Keratinocyte (primary cell): ENCODE measurements at regions not wholly inside any gene's neighbourhood (a gene's known extent, or its start where the extent isn't known, plus 50 kb on each side); places are given as distances from the start of the nearest gene placed in this dataset.

Source experiments
- DNase-seq: peaks from one replicate; pipeline ENCODE4 v3.0.0-alpha.2; 2011; ENCODE audit warnings: low read depth, missing footprints, low spot score
- FAIRE-seq: peaks from 2 replicates; lab custom pipeline; 2011; peaks lifted over from hg19 to GRCh38; lab: Jason Lieb, UNC
- H2AFZ ChIP-seq: 2 replicates; pipeline ENCODE4 v1.6.0; 2012; ENCODE audit warnings: low read length, control low read depth, inconsistent platforms; ENCODE audit not compliant: control insufficient read depth
- H3K27ac ChIP-seq: 2 replicates; pipeline ENCODE4 v1.5.1; 2011; ENCODE audit warnings: low read length; ENCODE audit not compliant: control insufficient read depth, insufficient read depth
- H3K27me3 ChIP-seq: 3 replicates; pipeline ENCODE4 v1.6.0; 2011; ENCODE audit warnings: low read length; ENCODE audit not compliant: control insufficient read depth, insufficient read depth; ENCODE audit errors: extremely low read depth
- H3K36me3 ChIP-seq, 2 experiments: 2 replicates in 1 of 2; 3 replicates in 1 of 2; pipeline ENCODE4 v1.5.1; 2011; ENCODE audit warnings: low read length in 2 of 2, mild to moderate bottlenecking in 1 of 2; ENCODE audit not compliant: control insufficient read depth in 2 of 2, insufficient read depth in 2 of 2; ENCODE audit errors: extremely low read depth in 1 of 2
- H3K4me1 ChIP-seq: 3 replicates; pipeline ENCODE4 v1.5.1; 2011; ENCODE audit warnings: low read length; ENCODE audit not compliant: control insufficient read depth, insufficient read depth; ENCODE audit errors: extremely low read depth
- H3K4me2 ChIP-seq: 3 replicates; pipeline ENCODE4 v1.6.0; 2011; ENCODE audit warnings: low read depth, low read length; ENCODE audit not compliant: control insufficient read depth, insufficient read depth; ENCODE audit errors: extremely low read depth
- H3K4me3 ChIP-seq, 3 experiments: fragments of 200-600 bp in 1 of 3; sonication (generic) in 1 of 3; 2 replicates in 2 of 3; 3 replicates in 1 of 3; pipeline ENCODE4 v1.5.1; 2011 to 2016; ENCODE audit warnings: low read length in 3 of 3, mild to moderate bottlenecking in 3 of 3, control low read depth in 2 of 3, inconsistent platforms in 1 of 3, low read depth in 1 of 3, mixed read lengths in 1 of 3, mixed run types in 1 of 3, moderate library complexity in 1 of 3; ENCODE audit not compliant: control insufficient read depth in 2 of 3, insufficient read depth in 2 of 3; ENCODE audit errors: extremely low read depth in 1 of 3
- H3K79me2 ChIP-seq: 2 replicates; pipeline ENCODE4 v1.6.0; 2012; ENCODE audit warnings: low read length; ENCODE audit not compliant: control insufficient read depth, insufficient read depth
- H3K9ac ChIP-seq: 3 replicates; pipeline ENCODE4 v1.6.0; 2011; ENCODE audit warnings: low read length; ENCODE audit not compliant: control insufficient read depth, insufficient read depth; ENCODE audit errors: extremely low read depth
- H3K9me1 ChIP-seq: 3 replicates; pipeline ENCODE4 v1.6.0; 2011; ENCODE audit warnings: low read length; ENCODE audit not compliant: control insufficient read depth, insufficient read depth; ENCODE audit errors: extremely low read depth
- H3K9me3 ChIP-seq: 2 replicates; pipeline ENCODE4 v1.5.1; 2012; ENCODE audit warnings: low read depth, low read length; ENCODE audit not compliant: control insufficient read depth
- H4K20me1 ChIP-seq: 3 replicates; pipeline ENCODE4 v1.6.0; 2011; ENCODE audit warnings: low read length; ENCODE audit not compliant: control insufficient read depth, insufficient read depth; ENCODE audit errors: extremely low read depth
- CTCF ChIP-seq, 3 experiments: IDR thresholded peaks in 1 of 3; conservative IDR thresholded peaks in 1 of 3; optimal IDR thresholded peaks in 1 of 3; 2 replicates in 2 of 3; 3 replicates in 1 of 3; pipeline versions ENCODE3 to v1.5.1; 2011; ENCODE audit warnings: low read length in 3 of 3, mild to moderate bottlenecking in 3 of 3, moderate library complexity in 2 of 3, control low read depth in 1 of 3, inconsistent platforms in 1 of 3; ENCODE audit not compliant: insufficient read depth in 2 of 3; ENCODE audit errors: extremely low read depth in 1 of 3
- EZH2 ChIP-seq: IDR thresholded peaks from one replicate; pipeline ENCODE4 v1.6.1; 2012; ENCODE audit warnings: inconsistent platforms, mild to moderate bottlenecking, low read length, moderate library complexity
- dilution Hi-C: fragments of 300-500 bp; cut with MboI; formaldehyde crosslinking; loops from one replicate; pipeline ENCODE4 v1.7.0; 2020; ENCODE audit warnings: low sequenced_read_pairs; ENCODE audit not compliant: extremely low pct_ligation_motif_present

- TF ChIP-seq CTCF (optimal IDR thresholded peaks at IDR 0.05 in 1 of 3, IDR thresholded peaks at IDR 0.05 in 1 of 3, conservative IDR thresholded peaks at IDR 0.05 in 1 of 3; ENCODE audit: extremely low read depth in 1 of 3, insufficient read depth in 2 of 3, low read length in 3 of 3) (no peak), EZH2 (no peak)
- DNase-seq = no peak
- H3K27me3 ChIP-seq = peaks cover 19% of the 10 kb centered on the region
- no peak overlapping the region for H3K4me2 ChIP-seq
- no peaks in the 10 kb centered on the region for H3K9me3 ChIP-seq
- no peaks in the 10 kb centered on the region for H3K79me2 ChIP-seq
- H3K9me1 ChIP-seq = no peaks in the 10 kb centered on the region
- dilution Hi-C loops = no loop called here
- FAIRE-seq = no peak
- H2AFZ ChIP-seq = no peak overlapping the region
- no peak overlapping the region for H3K4me3 ChIP-seq
- H4K20me1 ChIP-seq = no peaks in the 10 kb centered on the region
- no peaks in the 10 kb centered on the region for H3K36me3 ChIP-seq
- H3K9ac ChIP-seq = no peak overlapping the region
- H3K4me1 ChIP-seq = no peaks in the 10 kb centered on the region
- H3K27ac ChIP-seq = no peak overlapping the region
Measured at GRCh38 chr5:66339896-66340295, 195.8 kb downstream of the SREK1 start.

GRCh38 chr5:66340786-66341185, 196.7 kb downstream of the SREK1 start:
- no peaks in the 10 kb centered on the region for H3K79me2 ChIP-seq
- no peak overlapping the region for H3K27ac ChIP-seq
- H3K4me1 ChIP-seq = no peaks in the 10 kb centered on the region
- H4K20me1 ChIP-seq = no peaks in the 10 kb centered on the region
- no peak overlapping the region for H2AFZ ChIP-seq
- no peaks in the 10 kb centered on the region for H3K36me3 ChIP-seq
- H3K9ac ChIP-seq = no peak overlapping the region
- no peak overlapping the region for H3K4me2 ChIP-seq
- no peaks in the 10 kb centered on the region for H3K9me1 ChIP-seq
- DNase-seq (no peak), FAIRE-seq (no peak)
- no peak overlapping the region for H3K4me3 ChIP-seq
- H3K27me3 ChIP-seq = peaks cover 21% of the 10 kb centered on the region
- H3K9me3 ChIP-seq = no peaks in the 10 kb centered on the region
- dilution Hi-C loops = no loop called here
- no peak for TF ChIP-seq CTCF (optimal IDR thresholded peaks at IDR 0.05 in 1 of 3, IDR thresholded peaks at IDR 0.05 in 1 of 3, conservative IDR thresholded peaks at IDR 0.05 in 1 of 3; ENCODE audit: extremely low read depth in 1 of 3, insufficient read depth in 2 of 3, low read length in 3 of 3)
- TF ChIP-seq EZH2 = no peak
